Chondrocyte (in vitro differentiated cells): ENCODE measurements at regions not wholly inside any gene's neighbourhood (a gene's known extent, or its start where the extent isn't known, plus 50 kb on each side); places are given as distances from the start of the nearest gene placed in this dataset.

Experiments
- DNase-seq: peaks from one replicate; pipeline ENCODE4 v3.0.0; 2021; ENCODE audit warnings: mixed read lengths, low spot score
- H3K27ac Mint-ChIP-seq: one replicate; pipeline ENCODE4 v1.8.0; 2021; ENCODE audit warnings: mild to moderate bottlenecking, moderate library complexity, mixed read lengths; ENCODE audit not compliant: unreplicated experiment
- H3K27me3 Mint-ChIP-seq: 2 replicates; pipeline ENCODE4 v1.8.0; 2021; ENCODE audit warnings: low read depth, mixed read lengths
- H3K36me3 Mint-ChIP-seq: 2 replicates; pipeline ENCODE4 v1.8.0; 2021; ENCODE audit warnings: low read depth, mixed read lengths
- H3K4me1 Mint-ChIP-seq: 2 replicates; pipeline ENCODE4 v1.8.0; 2021; ENCODE audit warnings: low read depth, mild to moderate bottlenecking, mixed read lengths
- H3K4me3 Mint-ChIP-seq: one replicate; pipeline ENCODE4 v1.8.0; 2021; ENCODE audit warnings: mild to moderate bottlenecking, moderate library complexity, mixed read lengths; ENCODE audit not compliant: unreplicated experiment
- H3K9me3 Mint-ChIP-seq: 2 replicates; pipeline ENCODE4 v1.8.0; 2021; ENCODE audit warnings: low read depth, mixed read lengths
- TF ChIP-seq, protein P1 (sequence below): fragments of 200-600 bp; sonication (generic); IDR thresholded peaks from 2 replicates; pipeline ENCODE4 v1.5.0; 2021; ENCODE audit warnings: antibody characterized with exemption, mild to moderate bottlenecking, moderate library complexity

DNA sequence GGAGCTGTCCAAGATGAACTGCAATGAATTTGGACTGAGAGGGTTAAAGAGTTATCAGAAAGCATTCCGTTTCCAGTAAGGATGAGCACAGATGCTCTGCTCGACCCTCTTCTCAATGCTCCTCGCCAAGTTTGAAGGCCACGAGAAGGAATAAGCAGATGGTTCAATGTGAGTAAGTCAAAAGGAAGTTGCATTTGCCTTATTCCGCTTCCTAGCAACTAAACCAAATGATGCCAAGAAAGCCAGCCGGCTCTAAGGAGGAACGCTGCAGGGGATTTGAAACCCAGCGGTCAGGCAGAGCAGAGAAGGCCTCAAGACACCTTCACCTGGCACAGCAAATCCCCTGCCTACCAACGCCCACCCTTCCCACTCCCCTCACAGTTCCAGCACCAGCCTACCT, 52.1 kb upstream of the CNEP1R1 start:
- Mint-ChIP-seq H3K4me1 (no peaks in the 10 kb centered on the region), H3K27me3 (peaks cover 21% of the 10 kb centered on the region), H3K9me3 (peaks cover 10% of the 10 kb centered on the region), H3K4me3 (no peak overlapping the region), H3K36me3 (no peaks in the 10 kb centered on the region), H3K27ac (no peak overlapping the region)
- DNase-seq = no peak
- TF ChIP-seq, protein P1, sequence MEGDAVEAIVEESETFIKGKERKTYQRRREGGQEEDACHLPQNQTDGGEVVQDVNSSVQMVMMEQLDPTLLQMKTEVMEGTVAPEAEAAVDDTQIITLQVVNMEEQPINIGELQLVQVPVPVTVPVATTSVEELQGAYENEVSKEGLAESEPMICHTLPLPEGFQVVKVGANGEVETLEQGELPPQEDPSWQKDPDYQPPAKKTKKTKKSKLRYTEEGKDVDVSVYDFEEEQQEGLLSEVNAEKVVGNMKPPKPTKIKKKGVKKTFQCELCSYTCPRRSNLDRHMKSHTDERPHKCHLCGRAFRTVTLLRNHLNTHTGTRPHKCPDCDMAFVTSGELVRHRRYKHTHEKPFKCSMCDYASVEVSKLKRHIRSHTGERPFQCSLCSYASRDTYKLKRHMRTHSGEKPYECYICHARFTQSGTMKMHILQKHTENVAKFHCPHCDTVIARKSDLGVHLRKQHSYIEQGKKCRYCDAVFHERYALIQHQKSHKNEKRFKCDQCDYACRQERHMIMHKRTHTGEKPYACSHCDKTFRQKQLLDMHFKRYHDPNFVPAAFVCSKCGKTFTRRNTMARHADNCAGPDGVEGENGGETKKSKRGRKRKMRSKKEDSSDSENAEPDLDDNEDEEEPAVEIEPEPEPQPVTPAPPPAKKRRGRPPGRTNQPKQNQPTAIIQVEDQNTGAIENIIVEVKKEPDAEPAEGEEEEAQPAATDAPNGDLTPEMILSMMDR = no peak
